GDM1 (cell line): ENCODE measurements at regions not wholly inside any gene's neighbourhood (a gene's known extent, or its start where the extent isn't known, plus 50 kb on each side); places are given as distances from the start of the nearest gene placed in this dataset.

Source experiments
- DNase-seq: peaks from one replicate; lab custom pipeline; 2025; lab: John Stamatoyannopoulos, UW

- no peak for DNase-seq
Measured at GRCh38 chr1:244196571-244197285, 145.6 kb downstream of the ZBTB18 start.

- no peak for DNase-seq
Measured at GRCh38 chr1:244197851-244198375, 146.8 kb downstream of the ZBTB18 start.

GRCh38 chr1:244199902-244200301 is 148.8 kb downstream of the ZBTB18 start:
- no peak for DNase-seq

GRCh38 chr1:244200596-244200995 is 149.5 kb downstream of the ZBTB18 start:
- no peak for DNase-seq

GRCh38 chr1:244201750-244202149 is 150.7 kb downstream of the ZBTB18 start:
- no peak for DNase-seq

- no peak for DNase-seq
Measured at GRCh38 chr1:244204004-244204403, 152.9 kb downstream of the ZBTB18 start.

- no peak for DNase-seq
Measured at GRCh38 chr1:244205171-244205570, 154.1 kb downstream of the ZBTB18 start.

GRCh38 chr1:244205906-244206305 is 154.8 kb downstream of the ZBTB18 start:
- no peak for DNase-seq

- no peak for DNase-seq
Measured at GRCh38 chr1:244207042-244207934, 156.2 kb downstream of the ZBTB18 start.

- DNase-seq = no peak
Measured at GRCh38 chr1:244207935-244208244, 156.8 kb downstream of the ZBTB18 start.

- DNase-seq = no peak
Measured at GRCh38 chr1:244209955-244210354, 158.9 kb downstream of the ZBTB18 start.

- no peak for DNase-seq
Measured at GRCh38 chr1:244210884-244211558, 159.9 kb downstream of the ZBTB18 start.

- DNase-seq = no peak
Measured at GRCh38 chr1:244211559-244211944, 160.5 kb downstream of the ZBTB18 start.

- DNase-seq = no peak
Measured at GRCh38 chr1:244212219-244212618, 161.1 kb downstream of the ZBTB18 start.

GRCh38 chr1:244212797-244213475 is 161.9 kb downstream of the ZBTB18 start:
- no peak for DNase-seq

- no peak for DNase-seq
Measured at GRCh38 chr1:244214009-244214967, 163.2 kb downstream of the ZBTB18 start.

- DNase-seq = no peak
Measured at GRCh38 chr1:244216836-244217235, 165.8 kb downstream of the ZBTB18 start.

- DNase-seq = no peak
Measured at GRCh38 chr1:244217711-244218110, 166.6 kb downstream of the ZBTB18 start.

- no peak for DNase-seq
Measured at GRCh38 chr1:244218220-244218619, 167.1 kb downstream of the ZBTB18 start.

- DNase-seq = no peak
Measured at GRCh38 chr1:244219149-244219548, 168.1 kb downstream of the ZBTB18 start.

- no peak for DNase-seq
Measured at GRCh38 chr1:244219802-244220201, 168.7 kb downstream of the ZBTB18 start.
